ENCODE measurements at regions not wholly inside any gene's neighbourhood (a gene's known extent, or its start where the extent isn't known, plus 50 kb on each side); places are given as distances from the start of the nearest gene placed in this dataset.

DNA sequence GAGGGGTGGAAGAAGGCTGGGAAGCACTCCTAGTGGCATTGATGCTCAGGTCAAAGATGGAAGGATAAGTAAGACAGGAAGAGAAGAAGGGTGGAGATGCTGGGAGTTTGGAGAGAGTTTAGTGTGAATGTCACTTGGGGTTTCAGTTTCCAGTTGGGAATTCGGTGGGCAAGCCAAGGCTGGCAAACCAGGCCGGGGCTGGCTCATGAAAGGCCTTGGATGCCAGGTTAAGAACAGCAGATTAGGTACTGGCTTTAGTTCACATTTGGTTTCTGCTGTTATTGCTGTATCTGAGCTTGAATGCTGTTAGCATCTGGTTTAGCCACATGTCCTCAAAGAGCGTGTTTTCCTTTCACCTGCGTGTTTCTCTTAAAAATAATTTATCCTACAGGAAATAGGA lies 69.6 kb downstream of the BLID start:
- Histone ChIP-seq H3K36me3 (no peaks in the 10 kb centered on the region), H3K27ac (no peak overlapping the region), H3K9me3 (no peaks in the 10 kb centered on the region), H3K27me3 (no peaks in the 10 kb centered on the region), H3K4me3 (no peak overlapping the region), H3K4me1 (no peaks in the 10 kb centered on the region)
- no peak for DNase-seq (ENCODE audit: low spot score in 2 of 2)
- intact Hi-C loops (cut with DNase I; ENCODE audit: low total_unique reads) = no loop called here
- TF ChIP-seq POLR2A (IDR thresholded peaks at IDR 0.05) = no peak
- no peak for TF ChIP-seq POLR2AphosphoS5 (IDR thresholded peaks at IDR 0.05)
- TF ChIP-seq CTCF (IDR thresholded peaks at IDR 0.05) = no peak

- no peak for DNase-seq (ENCODE audit: low spot score in 2 of 2)
- no peaks in the 10 kb centered on the region for H3K9me3 ChIP-seq
- no peak overlapping the region for H3K4me3 ChIP-seq
- no peaks in the 10 kb centered on the region for H3K27me3 ChIP-seq
- H3K36me3 ChIP-seq = no peaks in the 10 kb centered on the region
- TF ChIP-seq CTCF (IDR thresholded peaks at IDR 0.05) = no peak
- no peaks in the 10 kb centered on the region for H3K4me1 ChIP-seq
- no peak overlapping the region for H3K27ac ChIP-seq
- intact Hi-C loops (cut with DNase I; ENCODE audit: low total_unique reads) = no loop called here
Measured at GRCh38 chr11:122045181-122045586, 70.8 kb downstream of the BLID start.

DNA sequence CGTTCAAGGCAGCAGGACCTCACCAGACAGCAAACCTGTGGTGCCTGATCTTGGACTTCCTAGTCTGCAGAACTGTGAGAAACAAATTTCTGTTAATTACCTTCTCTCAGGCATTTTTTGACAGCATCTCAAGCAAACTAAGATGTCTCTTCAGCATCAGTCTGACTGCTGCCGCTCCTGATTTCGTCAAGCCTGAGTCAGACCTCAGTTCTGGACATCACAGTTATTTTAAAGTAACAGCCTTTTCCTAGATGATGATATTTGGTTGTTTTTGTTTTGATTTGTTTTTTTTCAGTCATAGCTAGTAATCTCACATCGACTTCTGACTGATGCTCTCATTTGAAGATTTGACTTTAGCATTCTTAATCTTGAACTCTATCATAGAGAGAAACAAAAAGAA lies 71.9 kb downstream of the BLID start:
- no peak overlapping the region for H3K27ac ChIP-seq
- DNase-seq (ENCODE audit: low spot score in 2 of 2) = no peak
- TF ChIP-seq POLR2AphosphoS5 (IDR thresholded peaks at IDR 0.05) = no peak
- TF ChIP-seq CTCF (IDR thresholded peaks at IDR 0.05) = no peak
- no peak for TF ChIP-seq POLR2A (IDR thresholded peaks at IDR 0.05)

GRCh38 chr11:122042981-122043380 lies 73.0 kb downstream of the BLID start:
- Histone ChIP-seq H3K36me3 (no peaks in the 10 kb centered on the region), H3K4me3 (no peak overlapping the region), H3K4me1 (no peaks in the 10 kb centered on the region), H3K27me3 (no peaks in the 10 kb centered on the region), H3K27ac (no peak overlapping the region), H3K9me3 (no peaks in the 10 kb centered on the region)
- DNase-seq (ENCODE audit: low spot score in 2 of 2) = no peak
- TF ChIP-seq POLR2AphosphoS5 (IDR thresholded peaks at IDR 0.05) (no peak), POLR2A (IDR thresholded peaks at IDR 0.05) (no peak), CTCF (IDR thresholded peaks at IDR 0.05) (no peak)
- intact Hi-C loops (cut with DNase I; ENCODE audit: low total_unique reads) = no loop called here

More for the DNA sequence above, 71.9 kb downstream of the BLID start:
- Histone ChIP-seq H3K4me1 (no peaks in the 10 kb centered on the region), H3K4me3 (no peak overlapping the region), H3K9me3 (no peaks in the 10 kb centered on the region), H3K36me3 (no peaks in the 10 kb centered on the region), H3K27me3 (no peaks in the 10 kb centered on the region)
- intact Hi-C loops (cut with DNase I; ENCODE audit: low total_unique reads) = no loop called here

GRCh38 chr11:122040464-122040863 lies 75.6 kb downstream of the BLID start:
- Histone ChIP-seq H3K36me3 (no peaks in the 10 kb centered on the region), H3K4me3 (peak overlapping the region in 1 of 3 donors; percentile 0), H3K27ac (peak overlapping the region in 1 of 2 donors; percentile 17), H3K9me3 (no peaks in the 10 kb centered on the region), H3K27me3 (no peaks in the 10 kb centered on the region), H3K4me1 (no peaks in the 10 kb centered on the region)
- no peak for TF ChIP-seq CTCF (IDR thresholded peaks at IDR 0.05)
- TF ChIP-seq POLR2A (IDR thresholded peaks at IDR 0.05) = no peak
- TF ChIP-seq POLR2AphosphoS5 (IDR thresholded peaks at IDR 0.05) = no peak
- intact Hi-C loops (cut with DNase I; ENCODE audit: low total_unique reads) = no loop called here
- DNase-seq (ENCODE audit: low spot score in 2 of 2) = no peak

All from breast epithelium (tissue), 4 donors.